AG09309 (cell line): ENCODE measurements at regions not wholly inside any gene's neighbourhood (a gene's known extent, or its start where the extent isn't known, plus 50 kb on each side); places are given as distances from the start of the nearest gene placed in this dataset.
A peak's percentile ranks its signal among the peaks of the same experiment; 100 is the strongest.

Source experiments
- DNase-seq: peaks from one replicate; pipeline ENCODE4 v3.0.0-alpha.2; 2010; ENCODE audit warnings: low read depth
- H3K4me3 ChIP-seq: 2 replicates; pipeline ENCODE4 v1.5.1; 2011; ENCODE audit warnings: mild to moderate bottlenecking, low read depth, low read length, moderate library complexity; ENCODE audit not compliant: control insufficient read depth
- CTCF ChIP-seq: IDR thresholded peaks from 2 replicates; pipeline ENCODE4 v1.5.1; 2011; ENCODE audit warnings: mild to moderate bottlenecking, low read depth, low read length, inconsistent platforms; ENCODE audit not compliant: insufficient read depth, control insufficient read depth; ENCODE audit errors: missing control alignments

DNA sequence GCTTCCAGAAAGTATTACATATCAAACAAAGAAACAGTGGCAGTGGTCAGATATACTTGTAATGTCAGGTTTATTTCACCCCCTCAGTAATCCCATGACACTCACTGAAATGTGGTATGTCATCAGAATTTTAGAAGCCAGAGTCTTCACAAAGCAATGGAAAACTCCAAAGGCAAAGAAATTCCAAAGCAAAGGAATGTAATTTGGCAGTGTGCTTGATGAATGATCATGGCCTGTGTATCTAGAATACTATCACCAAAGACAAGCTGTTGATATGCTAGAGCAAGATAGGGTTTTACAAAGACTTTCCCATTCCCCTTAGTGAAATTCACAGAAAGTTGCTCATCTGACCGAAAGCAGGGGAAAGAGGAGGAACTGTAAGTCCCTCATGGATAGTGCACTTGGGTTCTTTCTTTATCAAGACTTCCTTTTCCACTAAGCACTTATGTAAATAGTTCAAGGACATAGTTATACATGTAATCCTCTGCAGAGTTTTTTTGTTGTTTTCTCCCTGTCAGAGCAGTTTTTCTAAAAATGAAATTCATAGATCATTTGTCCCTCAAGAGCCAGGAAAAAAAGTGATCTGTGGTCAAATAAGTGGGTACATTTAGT lies 243.4 kb downstream of the NHLRC3 start:
- TF ChIP-seq CTCF, result no peak
- DNase-seq, result no peak
- no peak overlapping the region for H3K4me3 ChIP-seq

DNA sequence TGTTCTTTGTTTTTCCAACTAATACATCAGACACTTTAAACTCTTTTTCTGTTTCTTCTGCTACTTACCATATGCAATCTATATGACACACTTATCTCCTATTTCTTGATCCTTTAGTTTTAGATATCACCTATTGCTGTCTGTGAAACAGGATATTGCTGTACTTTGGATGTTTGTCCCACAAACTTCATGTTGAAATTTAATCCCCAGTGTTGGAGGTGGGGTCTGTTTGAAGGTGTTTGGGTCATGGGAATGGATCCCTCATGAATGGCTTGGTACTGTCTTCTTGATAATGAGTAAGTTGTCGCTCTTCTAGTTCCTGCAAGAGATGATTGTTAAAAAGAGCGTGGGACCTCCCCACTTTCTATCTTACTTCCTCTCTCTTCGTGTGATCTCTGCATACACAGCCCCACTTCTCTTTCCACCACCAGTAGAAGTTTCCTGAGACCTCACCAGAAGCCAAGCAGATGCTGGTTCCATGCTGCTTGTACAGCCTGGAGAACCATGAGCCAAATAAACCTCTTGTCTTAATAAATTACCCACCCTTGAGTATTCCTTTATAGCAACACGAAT lies 244.2 kb downstream of the NHLRC3 start:
- TF ChIP-seq CTCF, result no peak
- H3K4me3 ChIP-seq, result no peak overlapping the region
- DNase-seq, result no peak

- no peak overlapping the region for H3K4me3 ChIP-seq
- no peak for DNase-seq
- TF ChIP-seq CTCF, result no peak
Observed at GRCh38 chr13:39283072-39283471, 244.8 kb downstream of the NHLRC3 start.

- peak; percentile 8 for TF ChIP-seq CTCF
- H3K4me3 ChIP-seq, result no peak overlapping the region
- DNase-seq, result no peak
Observed at GRCh38 chr13:39284801-39285388, 246.6 kb downstream of the NHLRC3 start.
